ENCODE measurements at regions not wholly inside any gene's neighbourhood (a gene's known extent, or its start where the extent isn't known, plus 50 kb on each side); places are given as distances from the start of the nearest gene placed in this dataset.

- CTCF ChIA-PET = no interaction called here
- POLR2A ChIA-PET = no interaction called here
- no peak for TF ChIP-seq SP1 (IDR thresholded peaks at IDR 0.05)
- no peak for TF ChIP-seq FOXA1 (IDR thresholded peaks at IDR 0.05)
- no peak for TF ChIP-seq BHLHE40 (IDR thresholded peaks at IDR 0.05; ENCODE audit: borderline replicate concordance)
- no peak for DNase-seq (ENCODE audit: extremely low spot score)
These were observed 136.1 kb downstream of the DCAF12L2 start for GRCh38 chrX:126030021-126030420.

- TF ChIP-seq L3MBTL2 (conservative IDR thresholded peaks at IDR 0.05) = no peak
- TF ChIP-seq PKNOX1 (IDR thresholded peaks at IDR 0.05) = no peak
- TF ChIP-seq SUZ12 (IDR thresholded peaks at IDR 0.05) = no peak
- TF ChIP-seq SP1 (IDR thresholded peaks at IDR 0.05) = no peak
- ChIA-PET CTCF (no interaction called here), POLR2A (no interaction called here)
- DNase-seq (ENCODE audit: extremely low spot score) = no peak
These were observed 102.1 kb downstream of the DCAF12L2 start for GRCh38 chrX:126063984-126064383.

GRCh38 chrX:126064901-126065541, 101.1 kb downstream of the DCAF12L2 start:
- TF ChIP-seq ZNF384 (IDR thresholded peaks at IDR 0.05) (no peak), HDGF (IDR thresholded peaks at IDR 0.05; ENCODE audit: borderline replicate concordance) (no peak), PKNOX1 (IDR thresholded peaks at IDR 0.05) (no peak), NFRKB (IDR thresholded peaks at IDR 0.05) (no peak), FOXA1 (IDR thresholded peaks at IDR 0.05) (no peak), ELF4 (IDR thresholded peaks at IDR 0.05) (no peak), BHLHE40 (IDR thresholded peaks at IDR 0.05; ENCODE audit: borderline replicate concordance) (no peak), L3MBTL2 (conservative IDR thresholded peaks at IDR 0.05) (no peak), LEF1 (IDR thresholded peaks at IDR 0.05; ENCODE audit: borderline replicate concordance) (no peak), TARDBP (IDR thresholded peaks at IDR 0.05) (no peak), CTBP1 (IDR thresholded peaks at IDR 0.05; ENCODE audit: borderline replicate concordance) (no peak), FOXM1 (IDR thresholded peaks at IDR 0.05; ENCODE audit: borderline replicate concordance) (no peak), SUZ12 (IDR thresholded peaks at IDR 0.05) (no peak), FOXK2 (IDR thresholded peaks at IDR 0.05) (no peak)
- ChIA-PET POLR2A (no interaction called here), CTCF (no interaction called here)
- DNase-seq (ENCODE audit: extremely low spot score) = no peak

GRCh38 chrX:126065901-126066660, 100.0 kb downstream of the DCAF12L2 start:
- TF ChIP-seq ELF4 (IDR thresholded peaks at IDR 0.05) (no peak), PKNOX1 (IDR thresholded peaks at IDR 0.05) (no peak), SP1 (IDR thresholded peaks at IDR 0.05) (no peak), BHLHE40 (IDR thresholded peaks at IDR 0.05; ENCODE audit: borderline replicate concordance) (no peak), L3MBTL2 (conservative IDR thresholded peaks at IDR 0.05) (no peak), TARDBP (IDR thresholded peaks at IDR 0.05) (no peak), HDGF (IDR thresholded peaks at IDR 0.05; ENCODE audit: borderline replicate concordance) (no peak), LEF1 (IDR thresholded peaks at IDR 0.05; ENCODE audit: borderline replicate concordance) (no peak), CTBP1 (IDR thresholded peaks at IDR 0.05; ENCODE audit: borderline replicate concordance) (no peak), FOXK2 (IDR thresholded peaks at IDR 0.05) (no peak), ZNF384 (IDR thresholded peaks at IDR 0.05) (no peak), NFRKB (IDR thresholded peaks at IDR 0.05) (no peak), FOXA1 (IDR thresholded peaks at IDR 0.05) (no peak), SUZ12 (IDR thresholded peaks at IDR 0.05) (no peak), ARNT (IDR thresholded peaks at IDR 0.05) (no peak), FOXM1 (IDR thresholded peaks at IDR 0.05; ENCODE audit: borderline replicate concordance) (no peak)
- ChIA-PET POLR2A (no interaction called here), CTCF (interaction anchor here (0.6 kb wide), 1 partner anchor 38 kb away, joined by 3 read pairs; no protein-coding TSS in a partner anchor)
- no peak for DNase-seq (ENCODE audit: extremely low spot score)
